Spleen (tissue), 3 donors: ENCODE measurements at regions not wholly inside any gene's neighbourhood (a gene's known extent, or its start where the extent isn't known, plus 50 kb on each side); places are given as distances from the start of the nearest gene placed in this dataset.

Experiments used
- POLR2A ChIP-seq, 3 donors: fragments of 450-650 bp; IDR thresholded peaks; one replicate each; pipeline ENCODE4 v1.5.1; 2017; ENCODE audit warnings: antibody characterized with exemption in 3 of 3, mild to moderate bottlenecking in 1 of 3
- POLR2AphosphoS5 ChIP-seq, 3 donors: sonication (generic); formaldehyde crosslinking; IDR thresholded peaks; one replicate each; pipeline ENCODE4 v1.5.1; 2017; ENCODE audit warnings: antibody characterized with exemption in 3 of 3

GRCh38 chr3:81898336-81898735 is 136.9 kb upstream of the GBE1 start:
- TF ChIP-seq POLR2AphosphoS5 (IDR thresholded peaks at IDR 0.05) (no peak), POLR2A (IDR thresholded peaks at IDR 0.05) (no peak)
